ENCODE measurements at regions not wholly inside any gene's neighbourhood (a gene's known extent, or its start where the extent isn't known, plus 50 kb on each side); places are given as distances from the start of the nearest gene placed in this dataset.

DNA sequence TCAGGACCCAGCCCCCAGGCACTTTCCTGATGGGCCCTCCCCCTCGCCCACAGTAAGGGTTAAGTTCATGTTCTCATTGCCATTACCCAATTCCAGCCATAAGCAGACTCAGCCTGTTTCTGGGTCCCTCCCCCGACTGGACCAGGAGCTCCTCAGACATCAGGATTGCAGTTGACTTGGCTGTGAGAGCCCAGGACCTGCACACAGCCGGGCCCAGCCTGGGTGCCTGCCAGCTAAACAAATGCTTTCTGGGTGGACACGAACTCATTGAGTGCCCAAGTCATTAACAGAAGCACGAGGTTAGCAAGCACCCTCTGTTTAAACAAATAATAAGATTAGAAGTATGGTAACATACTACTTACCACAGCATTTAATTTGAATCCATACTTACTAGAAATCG lies 147.9 kb upstream of the POU3F1 start:
- no peaks in the 10 kb centered on the region for H3K4me1 ChIP-seq (ENCODE audit: insufficient read depth, low read length, severe bottlenecking)
- TF ChIP-seq, protein P1, sequence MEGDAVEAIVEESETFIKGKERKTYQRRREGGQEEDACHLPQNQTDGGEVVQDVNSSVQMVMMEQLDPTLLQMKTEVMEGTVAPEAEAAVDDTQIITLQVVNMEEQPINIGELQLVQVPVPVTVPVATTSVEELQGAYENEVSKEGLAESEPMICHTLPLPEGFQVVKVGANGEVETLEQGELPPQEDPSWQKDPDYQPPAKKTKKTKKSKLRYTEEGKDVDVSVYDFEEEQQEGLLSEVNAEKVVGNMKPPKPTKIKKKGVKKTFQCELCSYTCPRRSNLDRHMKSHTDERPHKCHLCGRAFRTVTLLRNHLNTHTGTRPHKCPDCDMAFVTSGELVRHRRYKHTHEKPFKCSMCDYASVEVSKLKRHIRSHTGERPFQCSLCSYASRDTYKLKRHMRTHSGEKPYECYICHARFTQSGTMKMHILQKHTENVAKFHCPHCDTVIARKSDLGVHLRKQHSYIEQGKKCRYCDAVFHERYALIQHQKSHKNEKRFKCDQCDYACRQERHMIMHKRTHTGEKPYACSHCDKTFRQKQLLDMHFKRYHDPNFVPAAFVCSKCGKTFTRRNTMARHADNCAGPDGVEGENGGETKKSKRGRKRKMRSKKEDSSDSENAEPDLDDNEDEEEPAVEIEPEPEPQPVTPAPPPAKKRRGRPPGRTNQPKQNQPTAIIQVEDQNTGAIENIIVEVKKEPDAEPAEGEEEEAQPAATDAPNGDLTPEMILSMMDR (IDR thresholded peaks at IDR 0.05; ENCODE audit: low read length), result no peak
- no peak for TF ChIP-seq EZH2 (IDR thresholded peaks at IDR 0.05; ENCODE audit: borderline replicate concordance, low read length)
- H3K9me3 ChIP-seq (ENCODE audit: low read length), result no peaks in the 10 kb centered on the region
- H2AFZ ChIP-seq (ENCODE audit: low read length), result no peak overlapping the region
- H3K9ac ChIP-seq (ENCODE audit: low read length), result no peak overlapping the region
- no peak overlapping the region for H3K4me2 ChIP-seq (ENCODE audit: low read length)
- no peak overlapping the region for H3K4me3 ChIP-seq (ENCODE audit: low read depth, low read length, poor library complexity, severe bottlenecking)
- peaks cover 11% of the 10 kb centered on the region for H3K27me3 ChIP-seq (ENCODE audit: insufficient read depth, low read length)
- no peaks in the 10 kb centered on the region for H3K36me3 ChIP-seq (ENCODE audit: insufficient read depth, low read length)
- H3K79me2 ChIP-seq (ENCODE audit: insufficient read depth, low read length), result no peaks in the 10 kb centered on the region
- H3K27ac ChIP-seq (ENCODE audit: low read depth, low read length, poor library complexity, severe bottlenecking), result no peak overlapping the region
- H4K20me1 ChIP-seq (ENCODE audit: insufficient read depth, low read length), result no peaks in the 10 kb centered on the region
- H3F3A ChIP-seq (ENCODE audit: insufficient read depth, low read length), result no peaks in the 10 kb centered on the region
- H3K9me2 ChIP-seq (ENCODE audit: low read depth, low read length), result no peaks in the 10 kb centered on the region

DNA sequence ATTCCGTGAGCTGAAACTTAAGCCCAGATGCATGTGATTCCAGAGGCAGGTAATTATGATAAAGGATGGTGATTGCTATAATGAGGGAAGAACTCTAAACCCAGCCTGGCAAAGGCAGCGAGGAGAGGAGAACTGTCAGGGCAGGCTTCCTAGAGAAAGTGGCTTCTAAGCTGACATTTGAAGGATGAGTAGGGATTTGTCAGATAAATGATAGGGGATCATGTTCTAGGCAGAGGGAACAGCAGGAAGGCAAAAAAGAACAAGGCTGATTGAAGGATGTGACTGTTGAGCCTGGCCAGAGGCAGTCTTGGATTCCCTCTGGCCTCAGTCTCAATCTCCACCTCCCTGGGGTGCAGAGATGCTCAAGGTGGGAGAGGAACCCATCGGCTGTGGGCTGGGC lies 146.4 kb upstream of the POU3F1 start:
- H3K9me3 ChIP-seq (ENCODE audit: low read length), result no peaks in the 10 kb centered on the region
- no peaks in the 10 kb centered on the region for H3K9me2 ChIP-seq (ENCODE audit: low read depth, low read length)
- no peak overlapping the region for H3K27ac ChIP-seq (ENCODE audit: low read depth, low read length, poor library complexity, severe bottlenecking)
- H3K79me2 ChIP-seq (ENCODE audit: insufficient read depth, low read length), result no peaks in the 10 kb centered on the region
- no peaks in the 10 kb centered on the region for H3K4me1 ChIP-seq (ENCODE audit: insufficient read depth, low read length, severe bottlenecking)
- TF ChIP-seq EZH2 (IDR thresholded peaks at IDR 0.05; ENCODE audit: borderline replicate concordance, low read length), result no peak
- TF ChIP-seq, protein P1 (IDR thresholded peaks at IDR 0.05; ENCODE audit: low read length), result no peak
- no peak overlapping the region for H2AFZ ChIP-seq (ENCODE audit: low read length)
- no peaks in the 10 kb centered on the region for H3K36me3 ChIP-seq (ENCODE audit: insufficient read depth, low read length)
- H3K27me3 ChIP-seq (ENCODE audit: insufficient read depth, low read length), result peaks cover 11% of the 10 kb centered on the region
- H4K20me1 ChIP-seq (ENCODE audit: insufficient read depth, low read length), result no peaks in the 10 kb centered on the region
- no peak overlapping the region for H3K4me2 ChIP-seq (ENCODE audit: low read length)
- no peak overlapping the region for H3K4me3 ChIP-seq (ENCODE audit: low read depth, low read length, poor library complexity, severe bottlenecking)
- H3F3A ChIP-seq (ENCODE audit: insufficient read depth, low read length), result no peaks in the 10 kb centered on the region
- no peak overlapping the region for H3K9ac ChIP-seq (ENCODE audit: low read length)

DNA sequence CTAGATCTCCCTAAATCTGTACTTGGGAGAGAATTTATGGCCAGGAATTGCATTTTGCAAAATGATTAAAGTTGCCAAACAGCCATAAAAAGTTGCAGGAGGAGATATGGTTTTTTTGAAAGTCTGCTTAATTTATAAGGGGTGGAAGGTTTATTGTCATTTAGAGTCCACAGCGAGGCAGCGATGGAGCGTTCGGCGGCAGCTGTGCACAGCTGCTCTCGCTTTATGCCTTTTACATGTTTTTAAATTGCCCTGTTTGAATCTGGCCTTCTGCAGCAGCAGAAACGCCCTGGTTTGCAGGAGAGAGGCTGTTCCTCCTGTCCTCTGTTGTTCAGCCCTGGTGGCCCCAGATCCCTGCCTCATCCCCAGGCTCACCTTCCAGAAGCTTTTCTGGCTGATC lies 144.9 kb upstream of the POU3F1 start:
- no peaks in the 10 kb centered on the region for H3K9me3 ChIP-seq (ENCODE audit: low read length)
- no peak overlapping the region for H3K4me3 ChIP-seq (ENCODE audit: low read depth, low read length, poor library complexity, severe bottlenecking)
- no peaks in the 10 kb centered on the region for H3F3A ChIP-seq (ENCODE audit: insufficient read depth, low read length)
- H3K4me2 ChIP-seq (ENCODE audit: low read length), result no peak overlapping the region
- H3K36me3 ChIP-seq (ENCODE audit: insufficient read depth, low read length), result no peaks in the 10 kb centered on the region
- no peak for TF ChIP-seq EZH2 (IDR thresholded peaks at IDR 0.05; ENCODE audit: borderline replicate concordance, low read length)
- TF ChIP-seq, protein P1 (IDR thresholded peaks at IDR 0.05; ENCODE audit: low read length), result no peak
- H4K20me1 ChIP-seq (ENCODE audit: insufficient read depth, low read length), result no peaks in the 10 kb centered on the region
- no peaks in the 10 kb centered on the region for H3K79me2 ChIP-seq (ENCODE audit: insufficient read depth, low read length)
- no peak overlapping the region for H3K9ac ChIP-seq (ENCODE audit: low read length)
- no peaks in the 10 kb centered on the region for H3K9me2 ChIP-seq (ENCODE audit: low read depth, low read length)
- H3K4me1 ChIP-seq (ENCODE audit: insufficient read depth, low read length, severe bottlenecking), result no peaks in the 10 kb centered on the region
- H3K27me3 ChIP-seq (ENCODE audit: insufficient read depth, low read length), result peaks cover 11% of the 10 kb centered on the region
- no peak overlapping the region for H3K27ac ChIP-seq (ENCODE audit: low read depth, low read length, poor library complexity, severe bottlenecking)
- H2AFZ ChIP-seq (ENCODE audit: low read length), result no peak overlapping the region

Measured in OCI-LY1 (cell line).